ENCODE measurements at regions not wholly inside any gene's neighbourhood (a gene's known extent, or its start where the extent isn't known, plus 50 kb on each side); places are given as distances from the start of the nearest gene placed in this dataset.

DNA sequence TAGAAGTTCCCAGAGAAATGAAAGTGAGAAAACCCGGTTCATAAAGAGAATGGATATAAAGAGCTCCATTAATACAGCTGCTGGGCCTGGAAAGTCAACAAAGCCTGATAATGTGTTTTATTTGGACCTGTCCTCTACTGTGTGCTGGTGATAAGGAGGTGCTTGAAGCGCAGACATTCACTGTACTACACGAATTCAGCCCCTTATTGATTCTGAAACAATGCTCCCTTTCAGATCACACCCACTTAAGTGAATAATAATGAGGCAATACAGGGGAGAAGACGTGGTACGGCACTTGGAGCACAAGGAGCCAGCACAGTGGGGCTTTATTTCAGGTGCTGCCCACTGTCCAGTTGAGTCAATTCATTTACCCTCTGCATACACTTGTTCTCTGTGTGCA is 260.8 kb downstream of the FGFR2 start:
- TF ChIP-seq POLR2A (IDR thresholded peaks at IDR 0.05) = no peak
- no peak for TF ChIP-seq CTCF (IDR thresholded peaks at IDR 0.05 in 8 of 11, conservative IDR thresholded peaks at IDR 0.05 in 3 of 11)
- no peak for TF ChIP-seq POLR2AphosphoS5 (IDR thresholded peaks at IDR 0.05)
